Naive B cell (primary cell): ENCODE measurements at regions not wholly inside any gene's neighbourhood (a gene's known extent, or its start where the extent isn't known, plus 50 kb on each side); places are given as distances from the start of the nearest gene placed in this dataset.
"Not testable (repeated sequence)": the region's sequence is repeated elsewhere in the genome, so short reads cannot be mapped to it uniquely, and the experiment has no call there.

Experiments
- ATAC-seq, 2 donors: fragments of 150-1000 bp; cut with Tn5 transposase; 2 replicates each; pipeline ENCODE4 v1.10.0; 2021; ENCODE audit warnings: low read depth in 2 of 2, mild to moderate bottlenecking in 2 of 2, moderate library complexity in 2 of 2
- DNase-seq: peaks from one replicate; pipeline ENCODE4 v3.0.0; 2022
- H3K27ac Mint-ChIP-seq, 6 donors: one replicate each; pipeline ENCODE4 v1.8.0; 2020 to 2022; ENCODE audit warnings: mild to moderate bottlenecking in 6 of 6, mixed read lengths in 6 of 6, moderate library complexity in 5 of 6, inconsistent platforms in 2 of 6
- H3K27me3 Mint-ChIP-seq, 3 donors: one replicate each; pipeline ENCODE4 v1.8.0; 2021 to 2022; ENCODE audit warnings: mixed read lengths in 3 of 3, mild to moderate bottlenecking in 1 of 3
- H3K36me3 Mint-ChIP-seq, 2 donors: one replicate each; pipeline ENCODE4 v1.8.0; 2020 to 2022; ENCODE audit warnings: mixed read lengths in 2 of 2, inconsistent platforms in 1 of 2, mild to moderate bottlenecking in 1 of 2
- H3K4me1 Mint-ChIP-seq, 3 donors: one replicate each; pipeline ENCODE4 v1.8.0; 2020 to 2022; ENCODE audit warnings: mixed read lengths in 3 of 3, inconsistent platforms in 1 of 3, mild to moderate bottlenecking in 1 of 3, moderate library complexity in 1 of 3
- H3K4me3 Mint-ChIP-seq, 8 donors: one replicate each; pipeline ENCODE4 v1.8.0; 2020 to 2022; ENCODE audit warnings: mild to moderate bottlenecking in 8 of 8, mixed read lengths in 8 of 8, moderate library complexity in 8 of 8, inconsistent platforms in 2 of 8
- H3K9me3 Mint-ChIP-seq, 7 donors: one replicate each; pipeline ENCODE4 v1.8.0; 2020 to 2022; ENCODE audit warnings: mixed read lengths in 7 of 7, mild to moderate bottlenecking in 5 of 7, inconsistent platforms in 2 of 7, moderate library complexity in 1 of 7

GRCh38 chr4:91653067-91653466 lies 650.7 kb upstream of the GRID2 start:
- no peaks in the 10 kb centered on the region for H3K27me3 Mint-ChIP-seq
- no peak for ATAC-seq
- no peak overlapping the region for H3K27ac Mint-ChIP-seq
- H3K9me3 Mint-ChIP-seq = peaks cover 1 to 30% (median 10%) of the 10 kb centered on the region in 7 donors
- H3K4me3 Mint-ChIP-seq = no peak overlapping the region
- no peaks in the 10 kb centered on the region for H3K36me3 Mint-ChIP-seq
- no peaks in the 10 kb centered on the region for H3K4me1 Mint-ChIP-seq
- DNase-seq = no peak

DNA sequence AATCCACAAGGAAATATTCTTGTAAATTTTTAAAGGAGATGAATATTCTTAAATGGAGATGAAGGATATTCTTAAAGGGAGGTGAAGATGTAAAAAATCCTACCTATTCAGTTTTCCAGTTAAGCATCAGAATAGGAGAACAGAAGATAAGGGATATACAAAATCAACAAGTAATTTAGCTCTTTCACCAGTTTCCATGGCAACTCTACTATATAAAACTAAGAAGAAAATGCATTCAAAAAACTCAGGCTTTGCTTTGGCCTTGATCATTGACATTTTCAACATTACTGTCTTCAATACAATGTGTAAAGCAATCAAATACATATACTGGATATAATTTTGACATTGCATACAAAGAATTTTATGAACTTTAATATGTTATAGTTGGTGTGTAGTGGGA lies 622.7 kb upstream of the GRID2 start:
- no peaks in the 10 kb centered on the region for H3K36me3 Mint-ChIP-seq
- H3K4me3 Mint-ChIP-seq = no peak overlapping the region
- no peaks in the 10 kb centered on the region for H3K27me3 Mint-ChIP-seq
- H3K4me1 Mint-ChIP-seq = no peaks in the 10 kb centered on the region
- ATAC-seq = no peak
- peaks cover 0 to 8% (median 0%) of the 10 kb centered on the region in 7 donors for H3K9me3 Mint-ChIP-seq
- H3K27ac Mint-ChIP-seq = no peak overlapping the region
- no peak for DNase-seq

DNA sequence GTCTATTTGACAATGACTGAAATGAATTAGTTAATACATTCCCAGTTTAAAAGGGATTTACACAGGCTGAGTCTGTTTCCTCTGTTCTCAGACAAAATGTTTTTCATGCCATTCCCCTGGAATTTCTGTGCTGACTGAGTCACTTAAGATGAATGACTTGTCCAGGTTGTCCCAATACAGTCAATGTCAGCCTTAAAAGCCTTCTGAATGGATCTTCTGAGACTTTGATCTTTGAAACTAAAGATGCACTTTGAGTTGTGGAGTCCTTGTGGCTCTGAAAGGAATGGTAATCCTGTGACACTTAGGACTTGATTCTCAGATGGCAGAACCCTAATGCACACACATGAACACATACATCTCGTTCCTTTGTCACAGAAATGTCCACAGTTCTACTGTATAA lies 622.2 kb upstream of the GRID2 start:
- ATAC-seq (no peak), DNase-seq (no peak)
- H3K27ac Mint-ChIP-seq = no peak overlapping the region

GRCh38 chr4:91684955-91685354 lies 618.8 kb upstream of the GRID2 start:
- H3K36me3 Mint-ChIP-seq = no peaks in the 10 kb centered on the region
- H3K4me1 Mint-ChIP-seq = no peaks in the 10 kb centered on the region
- H3K4me3 Mint-ChIP-seq = no peak overlapping the region
- no peaks in the 10 kb centered on the region for H3K27me3 Mint-ChIP-seq
- H3K27ac Mint-ChIP-seq = no peak overlapping the region
- DNase-seq (no peak), ATAC-seq (no peak)
- H3K9me3 Mint-ChIP-seq = peaks cover 0 to 9% (median 0%) of the 10 kb centered on the region in 7 donors

More for the DNA sequence above, 622.2 kb upstream of the GRID2 start:
- Mint-ChIP-seq H3K36me3 (no peaks in the 10 kb centered on the region), H3K4me3 (no peak overlapping the region), H3K9me3 (peaks cover 0 to 8% (median 0%) of the 10 kb centered on the region in 7 donors), H3K4me1 (no peaks in the 10 kb centered on the region), H3K27me3 (no peaks in the 10 kb centered on the region)

- DNase-seq (no peak), ATAC-seq (no peak)
- Mint-ChIP-seq H3K36me3 (no peaks in the 10 kb centered on the region), H3K27ac (no peak overlapping the region), H3K4me1 (no peaks in the 10 kb centered on the region), H3K4me3 (no peak overlapping the region), H3K9me3 (peaks cover 0 to 9% (median 3%) of the 10 kb centered on the region in 7 donors), H3K27me3 (no peaks in the 10 kb centered on the region)
Observed at GRCh38 chr4:91688413-91688812, 615.4 kb upstream of the GRID2 start.

- not testable (repeated sequence) for H3K4me1 Mint-ChIP-seq, H3K27ac Mint-ChIP-seq, DNase-seq, H3K36me3 Mint-ChIP-seq, H3K4me3 Mint-ChIP-seq, H3K27me3 Mint-ChIP-seq, ATAC-seq
- peaks cover 2 to 26% (median 11%) of the 10 kb centered on the region in 7 donors for H3K9me3 Mint-ChIP-seq
Observed at GRCh38 chr4:91699691-91700090, 604.1 kb upstream of the GRID2 start.

- Mint-ChIP-seq H3K9me3 (no peaks in the 10 kb centered on the region), H3K27me3 (no peaks in the 10 kb centered on the region), H3K27ac (no peak overlapping the region), H3K4me1 (no peaks in the 10 kb centered on the region), H3K36me3 (no peaks in the 10 kb centered on the region), H3K4me3 (no peak overlapping the region)
- ATAC-seq (no peak), DNase-seq (no peak)
Observed at GRCh38 chr4:91729851-91730250, 573.9 kb upstream of the GRID2 start.

- Mint-ChIP-seq H3K9me3 (peaks cover 0 to 1% (median 0%) of the 10 kb centered on the region in 7 donors), H3K36me3 (no peaks in the 10 kb centered on the region), H3K27me3 (no peaks in the 10 kb centered on the region), H3K27ac (no peak overlapping the region), H3K4me1 (no peaks in the 10 kb centered on the region), H3K4me3 (no peak overlapping the region)
- no peak for DNase-seq
- no peak for ATAC-seq
Observed at GRCh38 chr4:91734682-91735081, 569.1 kb upstream of the GRID2 start.

GRCh38 chr4:91738831-91739230 lies 564.9 kb upstream of the GRID2 start:
- H3K36me3 Mint-ChIP-seq, H3K4me3 Mint-ChIP-seq, ATAC-seq: not testable (repeated sequence)

GRCh38 chr4:91746551-91746950 lies 557.2 kb upstream of the GRID2 start:
- no peak overlapping the region for H3K4me3 Mint-ChIP-seq
- no peak for DNase-seq
- no peaks in the 10 kb centered on the region for H3K36me3 Mint-ChIP-seq
- H3K27me3 Mint-ChIP-seq = no peaks in the 10 kb centered on the region
- H3K27ac Mint-ChIP-seq = peak overlapping the region in 1 of 6 donors; percentile 44
- peaks cover 0 to 8% (median 5%) of the 10 kb centered on the region in 7 donors for H3K9me3 Mint-ChIP-seq
- no peaks in the 10 kb centered on the region for H3K4me1 Mint-ChIP-seq
- ATAC-seq = no peak

More at GRCh38 chr4:91738831-91739230, 564.9 kb upstream of the GRID2 start:
- not testable (repeated sequence) for H3K9me3 Mint-ChIP-seq, H3K27me3 Mint-ChIP-seq, H3K27ac Mint-ChIP-seq, DNase-seq, H3K4me1 Mint-ChIP-seq

GRCh38 chr4:91751961-91752360 lies 551.8 kb upstream of the GRID2 start:
- ATAC-seq (no peak), DNase-seq (no peak)
- Mint-ChIP-seq H3K27me3 (no peaks in the 10 kb centered on the region), H3K9me3 (peaks cover 0 to 5% (median 0%) of the 10 kb centered on the region in 7 donors), H3K4me1 (no peaks in the 10 kb centered on the region), H3K27ac (no peak overlapping the region), H3K4me3 (no peak overlapping the region), H3K36me3 (no peaks in the 10 kb centered on the region)

DNA sequence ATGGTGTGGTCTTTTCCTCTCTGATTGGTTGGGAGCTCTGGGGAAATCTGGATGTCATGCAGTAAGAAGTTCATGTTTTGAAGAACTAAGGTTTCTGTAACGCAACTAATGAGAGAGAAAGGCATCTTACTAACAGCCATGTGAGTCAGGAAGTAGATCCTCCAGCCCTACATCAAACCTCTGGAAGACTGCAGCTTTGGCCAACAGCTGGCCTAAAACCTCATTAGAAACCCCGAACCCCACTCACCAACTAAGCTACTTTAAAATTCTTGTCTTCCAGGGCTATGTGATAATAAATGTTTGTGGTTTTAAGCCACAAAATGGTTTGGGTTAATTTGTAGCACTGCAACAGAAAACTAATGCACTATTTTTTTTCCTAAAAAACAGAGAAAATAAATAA lies 549.0 kb upstream of the GRID2 start:
- H3K27ac Mint-ChIP-seq = no peak overlapping the region
- ATAC-seq = no peak
- H3K27me3 Mint-ChIP-seq = no peaks in the 10 kb centered on the region
- H3K4me3 Mint-ChIP-seq = no peak overlapping the region
- no peaks in the 10 kb centered on the region for H3K36me3 Mint-ChIP-seq
- H3K4me1 Mint-ChIP-seq = no peaks in the 10 kb centered on the region
- peaks cover 0 to 5% (median 0%) of the 10 kb centered on the region in 7 donors for H3K9me3 Mint-ChIP-seq
- no peak for DNase-seq

- Mint-ChIP-seq H3K4me1 (no peaks in the 10 kb centered on the region), H3K27ac (no peak overlapping the region), H3K4me3 (no peak overlapping the region), H3K27me3 (no peaks in the 10 kb centered on the region), H3K9me3 (no peaks in the 10 kb centered on the region), H3K36me3 (no peaks in the 10 kb centered on the region)
- ATAC-seq (no peak), DNase-seq (no peak)
Observed at GRCh38 chr4:91758487-91758886, 545.3 kb upstream of the GRID2 start.

- no peaks in the 10 kb centered on the region for H3K36me3 Mint-ChIP-seq
- H3K9me3 Mint-ChIP-seq = peaks cover 0 to 8% (median 0%) of the 10 kb centered on the region in 7 donors
- no peak overlapping the region for H3K4me3 Mint-ChIP-seq
- no peaks in the 10 kb centered on the region for H3K4me1 Mint-ChIP-seq
- no peak for ATAC-seq
- H3K27me3 Mint-ChIP-seq = no peaks in the 10 kb centered on the region
- H3K27ac Mint-ChIP-seq = no peak overlapping the region
- no peak for DNase-seq
Observed at GRCh38 chr4:91764085-91764484, 539.7 kb upstream of the GRID2 start.

GRCh38 chr4:91769912-91770311 lies 533.9 kb upstream of the GRID2 start:
- no peak for ATAC-seq
- Mint-ChIP-seq H3K27ac (no peak overlapping the region), H3K4me3 (no peak overlapping the region), H3K36me3 (no peaks in the 10 kb centered on the region), H3K4me1 (no peaks in the 10 kb centered on the region), H3K9me3 (peaks cover 0 to 24% (median 9%) of the 10 kb centered on the region in 7 donors), H3K27me3 (no peaks in the 10 kb centered on the region)
- no peak for DNase-seq
